DMS79 treated with DMSO at 0.1 percent for 48 hours (cell line): ENCODE measurements at regions not wholly inside any gene's neighbourhood (a gene's known extent, or its start where the extent isn't known, plus 50 kb on each side); places are given as distances from the start of the nearest gene placed in this dataset.

ENCODE experiments used
- DNase-seq: peaks from one replicate; lab custom pipeline; 2025; lab: John Stamatoyannopoulos, UW

DNA sequence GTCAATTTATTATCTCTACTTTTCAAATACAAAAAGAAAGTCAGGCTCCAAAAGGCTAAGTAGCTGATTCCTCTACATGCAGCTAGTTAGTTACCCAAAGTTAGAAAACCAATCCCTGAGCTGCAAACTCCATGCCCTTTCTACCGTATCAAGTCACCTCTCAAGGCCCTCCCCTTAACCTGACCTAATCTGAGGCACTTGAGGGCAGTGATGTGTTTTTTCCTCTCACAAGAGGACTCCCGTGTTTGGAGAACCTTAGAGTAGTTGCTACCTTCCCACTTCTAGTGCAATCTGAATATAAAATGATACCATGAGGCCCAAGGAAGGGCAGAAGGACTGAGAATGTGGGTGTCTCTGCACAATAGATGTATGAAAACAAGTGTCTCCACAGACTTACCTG lies 907.9 kb upstream of the CELF4 start:
- no peak for DNase-seq

DNA sequence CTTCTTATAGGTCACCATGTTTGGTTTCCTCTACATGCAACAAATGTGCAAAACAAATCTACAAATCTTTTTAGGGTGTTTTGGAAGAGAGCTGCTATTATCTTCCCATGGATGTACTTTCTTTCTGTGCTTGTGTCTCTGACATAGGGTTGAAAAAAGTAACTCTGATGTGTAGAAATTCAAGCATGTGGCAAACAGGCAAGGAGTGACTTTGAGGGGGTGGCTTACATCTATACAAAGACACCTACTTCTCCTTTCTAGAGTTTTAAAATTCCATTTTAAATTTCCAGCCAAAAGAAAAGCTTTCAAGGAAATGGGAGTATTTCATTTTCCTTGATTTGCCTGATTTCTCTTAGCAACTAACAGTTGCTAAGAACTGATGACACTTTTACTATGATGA lies 904.8 kb upstream of the CELF4 start:
- DNase-seq = no peak

DNA sequence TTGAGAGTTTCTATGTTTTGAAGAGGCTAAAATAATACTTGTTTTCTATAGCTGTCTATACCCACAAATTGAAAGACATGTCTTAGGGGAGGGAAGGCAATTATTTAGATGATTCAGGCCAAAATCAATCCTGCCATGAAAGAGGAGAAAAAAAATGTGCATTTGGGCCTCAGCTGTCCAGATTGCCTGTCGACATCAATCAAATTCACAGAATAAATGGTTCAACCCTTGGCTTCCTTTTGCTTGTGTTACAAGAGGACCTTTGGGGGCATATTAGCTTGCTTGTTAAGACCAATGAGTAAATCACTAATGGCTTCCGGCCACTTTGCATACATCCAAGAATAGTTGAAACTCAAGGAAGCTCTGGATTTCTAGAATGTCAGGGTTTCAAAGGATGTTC lies 900.8 kb upstream of the CELF4 start:
- DNase-seq = no peak

DNA sequence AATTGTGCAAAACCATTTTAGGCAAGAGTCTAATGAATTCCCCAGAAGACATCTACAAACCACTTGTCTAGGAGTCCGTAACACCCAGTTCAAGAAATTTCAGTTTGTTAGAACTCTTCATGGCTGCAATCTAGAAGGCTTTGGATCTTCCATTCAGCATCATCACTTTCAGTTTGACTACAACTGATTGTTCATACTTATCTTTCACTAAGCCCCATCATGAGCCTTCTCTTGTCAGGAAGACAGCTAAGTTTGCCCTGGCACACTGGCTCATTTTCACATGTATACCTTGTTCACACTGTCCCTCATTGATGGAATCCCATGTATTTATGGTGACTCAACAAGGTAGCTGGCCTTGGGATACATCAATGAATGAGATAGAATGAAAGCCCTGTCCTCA lies 898.4 kb upstream of the CELF4 start:
- DNase-seq = no peak

DNA sequence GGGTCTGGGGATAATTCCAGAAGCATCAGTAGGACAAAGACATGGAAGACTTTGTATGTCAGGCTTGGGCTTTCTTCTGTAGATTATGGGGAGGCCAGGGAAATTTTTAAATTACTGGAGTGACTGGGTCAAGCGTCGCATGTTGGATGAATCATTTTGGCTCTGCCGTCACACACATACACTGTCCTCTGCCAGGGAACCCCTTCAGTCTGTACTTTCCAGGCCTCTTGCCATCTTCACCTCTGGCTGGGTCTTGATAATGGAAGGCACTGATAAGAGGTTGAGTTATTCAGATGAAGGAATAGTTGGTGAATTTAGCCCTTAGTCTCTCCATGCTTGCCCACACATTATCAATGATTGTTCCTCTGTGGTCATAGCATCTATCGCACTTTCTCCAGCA lies 895.1 kb upstream of the CELF4 start:
- DNase-seq = no peak

DNA sequence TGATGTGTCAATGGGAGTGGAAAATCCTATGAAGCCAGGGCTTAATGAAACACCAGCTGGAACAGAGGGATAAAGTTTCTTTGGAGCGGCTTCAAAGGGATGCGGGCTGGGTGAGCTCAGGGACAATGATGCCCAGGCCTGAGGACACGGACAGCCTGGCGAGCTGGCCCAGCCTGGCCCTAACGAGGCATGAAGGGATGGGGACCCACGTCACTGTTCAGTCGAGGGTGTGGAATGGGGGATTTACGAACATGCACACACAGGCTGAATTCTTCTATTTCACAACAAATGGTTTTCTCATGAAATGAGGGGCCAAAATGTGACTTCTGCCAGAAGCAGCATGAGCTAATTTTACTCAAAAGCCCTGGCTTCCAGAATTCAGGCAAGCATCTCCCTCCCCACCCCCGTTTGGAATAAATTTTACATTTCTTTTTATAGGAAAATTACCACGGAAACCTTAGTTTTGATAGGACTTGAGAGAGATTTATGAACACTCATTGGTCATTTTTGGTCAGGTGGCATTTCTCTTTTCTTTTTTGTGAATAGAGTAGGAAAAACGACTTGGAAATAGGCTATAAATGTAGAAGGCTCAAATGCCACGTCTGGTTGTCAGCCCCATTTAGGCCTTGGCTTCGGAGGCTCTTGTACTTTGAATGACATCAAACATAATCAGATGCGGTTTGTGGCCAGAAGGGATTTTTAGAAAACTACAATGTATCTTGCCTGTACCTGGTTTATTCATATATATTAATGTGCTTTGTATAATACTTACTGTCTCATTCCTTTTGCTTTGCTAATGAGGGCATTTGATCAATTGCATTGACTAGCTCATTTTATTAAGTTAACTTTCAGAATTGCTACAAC lies 893.8 kb upstream of the CELF4 start:
- no peak for DNase-seq

DNA sequence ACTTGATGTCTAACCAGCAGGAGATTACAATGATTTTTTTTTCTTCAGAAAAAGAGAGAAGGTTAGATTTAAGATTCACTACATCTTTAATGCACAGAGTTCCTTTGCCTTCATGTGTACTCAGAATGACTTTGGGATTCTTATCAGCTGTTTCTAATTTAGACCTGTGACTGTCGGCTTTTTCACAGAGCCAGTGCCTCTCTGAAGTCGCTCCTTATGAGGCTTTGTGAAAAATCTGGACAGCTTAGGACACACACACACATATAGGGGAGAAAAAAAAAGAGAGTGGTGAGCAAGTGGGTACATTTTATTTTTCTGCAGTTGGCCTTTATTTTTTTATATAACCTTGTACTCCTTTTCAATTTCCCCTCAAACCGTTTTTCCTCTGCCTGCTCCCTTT lies 893.1 kb upstream of the CELF4 start:
- no peak for DNase-seq

DNA sequence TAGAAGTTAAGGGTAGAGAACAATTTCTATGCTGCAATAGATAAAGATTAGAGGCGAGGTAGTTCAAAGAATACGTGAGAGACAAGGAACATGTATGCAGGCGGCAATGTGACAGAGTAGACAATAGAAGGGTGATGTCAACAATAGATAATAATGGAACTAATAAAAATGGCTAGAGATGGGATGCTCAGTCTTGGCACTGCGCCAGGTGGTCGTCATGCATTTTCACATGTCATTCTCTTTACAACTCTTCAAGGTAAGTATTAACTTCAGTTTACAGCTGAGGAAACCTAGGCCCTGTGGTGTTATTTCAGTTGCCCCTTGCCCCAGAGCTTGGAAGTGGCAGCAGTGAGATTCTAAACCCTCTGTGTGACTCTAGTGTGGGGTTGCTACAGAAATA lies 890.7 kb upstream of the CELF4 start:
- no peak for DNase-seq

DNA sequence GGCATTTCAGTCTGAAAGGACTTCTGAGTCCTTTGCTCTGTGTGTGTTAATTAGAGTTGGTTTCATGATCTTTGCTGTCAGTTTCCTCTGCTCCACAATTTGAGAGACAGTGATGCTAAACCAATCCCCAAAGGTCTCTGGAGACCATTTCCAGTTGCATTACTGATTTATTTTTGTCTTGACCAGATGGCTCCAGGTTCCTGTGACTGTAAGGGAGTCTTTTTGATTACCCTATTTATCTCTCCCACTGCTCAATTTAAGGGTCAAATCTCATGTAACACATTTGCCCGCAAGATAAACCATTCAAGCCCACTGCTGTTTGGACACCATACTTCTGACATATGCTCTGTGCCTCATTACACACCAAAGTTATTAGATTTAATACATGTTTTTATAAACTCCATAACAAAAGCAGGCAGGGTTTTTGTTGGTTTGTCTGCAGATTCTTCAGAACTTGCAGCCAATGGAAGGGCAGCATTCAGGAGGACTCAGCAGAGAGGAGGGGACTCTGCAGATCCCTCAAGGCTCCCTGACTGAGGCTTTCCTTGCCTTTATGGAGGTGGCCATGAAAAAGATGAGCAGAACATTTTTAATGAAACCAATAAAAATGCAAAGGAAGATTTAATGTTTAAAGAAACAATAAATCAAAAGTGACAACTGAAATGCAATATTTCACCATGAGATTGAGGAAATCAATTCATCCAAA lies 889.3 kb upstream of the CELF4 start:
- no peak for DNase-seq

DNA sequence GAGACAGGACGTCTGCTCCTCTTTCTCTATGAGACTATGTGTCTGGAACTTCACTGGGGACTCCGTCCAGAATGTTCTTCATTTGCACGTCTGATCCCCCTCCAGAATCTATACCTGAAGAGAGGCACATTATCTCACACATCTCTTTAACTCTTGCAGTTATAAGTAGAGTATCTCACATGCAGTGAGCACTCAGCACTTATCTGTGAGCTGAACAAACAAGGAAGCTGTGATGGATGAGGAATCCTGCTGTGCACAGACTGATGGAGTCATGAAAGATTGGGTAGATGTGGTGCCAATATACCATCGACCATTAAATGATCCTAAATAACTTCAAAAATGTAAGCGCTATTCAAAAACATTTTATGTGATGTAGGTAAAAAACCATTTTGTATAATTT lies 888.3 kb upstream of the CELF4 start:
- DNase-seq = peak; percentile 69

DNA sequence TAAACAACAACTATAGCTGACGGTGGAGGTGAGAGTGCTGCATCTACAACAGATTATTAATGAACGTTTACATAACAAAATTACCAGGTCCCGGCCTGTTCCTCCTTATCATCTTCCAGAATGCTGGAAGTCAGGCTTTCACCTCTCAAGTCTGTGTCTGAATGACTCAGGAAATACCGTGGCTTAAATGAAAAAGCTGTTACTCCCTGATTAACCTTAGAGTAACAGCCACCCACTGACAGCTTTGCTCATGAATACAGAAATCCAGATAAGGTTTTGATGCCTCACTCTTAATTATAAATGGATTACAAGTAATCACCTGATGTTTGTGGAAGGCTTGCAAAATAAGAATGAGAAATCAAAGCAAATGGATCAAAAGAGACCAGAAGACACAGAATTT lies 885.3 kb upstream of the CELF4 start:
- no peak for DNase-seq

DNA sequence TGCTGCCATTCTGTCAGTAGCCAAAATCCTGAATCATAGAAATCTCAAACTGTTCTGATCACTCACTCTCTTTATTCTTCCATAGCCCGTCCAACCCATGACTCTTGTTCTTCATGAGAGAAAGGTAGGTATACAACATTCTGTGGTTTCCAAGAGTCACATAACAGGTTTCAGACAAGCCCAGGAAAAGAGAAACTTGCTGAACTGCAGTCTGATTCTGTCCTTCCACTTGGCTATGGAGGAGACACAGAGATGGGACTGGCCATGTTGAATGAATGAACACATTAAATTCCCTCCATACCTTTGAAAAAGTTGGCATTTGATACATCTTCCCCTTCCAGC lies 880.2 kb upstream of the CELF4 start:
- no peak for DNase-seq

DNA sequence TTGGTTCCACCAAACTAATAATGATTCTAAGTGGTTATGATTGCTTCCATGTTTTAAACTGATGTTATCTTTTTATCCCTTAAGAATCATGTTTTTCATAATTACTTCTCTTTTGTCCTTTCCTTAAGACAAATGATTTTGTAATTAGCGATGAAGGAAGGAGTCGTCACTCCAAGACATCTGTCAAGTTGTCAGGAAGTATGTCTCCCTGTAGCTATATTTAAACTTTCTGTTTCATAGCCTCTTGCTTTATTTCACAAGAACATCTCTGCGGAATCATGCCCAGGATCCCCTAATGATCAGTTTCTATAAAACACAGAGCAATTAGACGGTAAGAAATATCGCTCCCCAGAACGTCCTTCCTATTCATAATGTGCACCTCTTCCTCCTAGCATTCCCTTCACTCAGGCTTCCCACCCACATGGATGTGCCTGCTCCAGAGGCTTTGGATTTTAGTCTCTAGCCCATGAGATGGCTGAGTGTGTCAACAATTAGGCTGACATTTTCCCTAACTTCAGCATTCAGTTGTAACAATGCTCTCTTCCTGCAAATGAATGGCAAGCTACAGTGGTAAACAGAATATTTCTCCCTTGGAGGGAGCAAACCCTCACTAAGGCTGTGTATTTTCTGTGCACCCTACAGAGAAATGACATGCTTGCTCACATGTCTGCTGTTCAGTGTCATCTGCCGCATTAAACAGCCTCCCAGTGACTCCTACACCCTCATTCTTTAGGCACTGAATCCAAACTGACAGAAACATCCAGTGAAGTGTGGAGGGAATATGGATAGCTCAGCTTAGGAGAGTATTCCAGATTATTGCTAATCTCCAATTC lies 879.6 kb upstream of the CELF4 start:
- DNase-seq = no peak

DNA sequence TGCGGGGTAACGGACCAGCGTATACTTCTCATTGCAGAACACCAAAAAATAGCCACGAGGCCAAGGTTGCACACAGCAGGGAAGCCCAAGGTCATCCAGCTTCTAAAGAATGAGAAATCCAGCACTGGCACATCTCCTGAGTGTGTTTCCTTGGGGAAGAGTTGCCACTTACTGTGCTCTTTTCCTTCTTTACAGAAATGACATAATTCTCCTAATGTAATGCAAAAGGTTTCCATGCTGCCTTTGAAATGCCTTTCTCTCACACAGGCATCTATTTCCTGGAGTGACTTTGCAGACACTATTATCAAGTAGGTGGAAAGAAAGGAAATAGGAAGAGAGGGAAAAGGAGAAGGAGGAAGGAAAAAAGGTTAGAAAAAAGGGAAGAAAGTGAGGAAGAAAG lies 862.1 kb upstream of the CELF4 start:
- no peak for DNase-seq

DNA sequence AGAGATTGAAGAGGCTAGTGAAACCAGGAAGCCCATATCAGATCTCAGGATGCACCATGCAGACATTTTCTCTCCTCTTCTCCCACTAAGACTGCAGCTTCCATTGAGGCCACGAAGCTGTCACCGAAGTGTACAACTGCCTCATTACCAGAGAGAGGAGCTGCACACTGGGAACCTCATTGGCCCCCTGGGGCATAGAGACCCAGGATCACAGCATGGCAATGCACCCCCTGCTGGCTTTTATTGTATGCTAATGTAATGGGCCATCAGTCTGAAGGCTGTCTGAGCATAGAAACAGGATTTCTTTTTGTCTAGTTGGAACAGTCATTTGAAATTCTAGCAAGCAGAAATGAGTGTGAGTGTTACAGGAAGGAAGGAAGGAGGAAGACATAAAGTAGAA lies 861.6 kb upstream of the CELF4 start:
- no peak for DNase-seq

DNA sequence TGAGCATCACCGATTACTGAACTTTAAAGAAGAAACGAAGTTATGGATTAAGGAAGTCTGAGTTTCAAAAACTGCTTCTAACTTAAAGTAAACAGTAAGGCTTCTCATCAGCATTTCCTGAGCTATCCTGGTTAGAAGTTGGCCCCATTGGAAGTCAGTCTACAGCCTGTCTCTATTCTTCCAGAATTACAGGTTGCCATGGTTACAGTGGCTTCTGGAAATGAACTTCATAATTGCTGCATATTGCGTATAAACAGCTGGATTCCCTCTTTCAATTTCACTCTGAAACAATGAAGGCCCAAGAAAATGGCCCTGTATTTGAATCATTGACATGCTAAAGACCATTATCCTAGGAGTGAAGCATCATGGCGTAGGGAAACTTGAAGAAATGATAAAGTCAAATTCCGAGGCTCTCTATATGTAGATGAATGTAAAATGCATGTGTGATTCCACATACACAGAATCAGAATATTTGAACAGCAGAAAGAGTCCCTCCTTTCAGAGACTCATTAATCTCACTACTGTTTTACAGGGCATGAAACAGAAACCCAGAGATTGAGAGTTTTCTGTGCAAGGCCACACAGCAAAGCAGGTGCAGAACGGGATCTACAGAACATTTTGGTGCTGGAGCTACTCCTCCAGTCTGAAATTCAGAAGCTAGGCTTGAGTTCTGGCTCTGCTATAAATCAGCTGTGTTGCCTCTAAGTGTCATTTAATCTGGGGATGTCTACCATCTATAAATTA lies 856.4 kb upstream of the CELF4 start:
- DNase-seq = no peak

DNA sequence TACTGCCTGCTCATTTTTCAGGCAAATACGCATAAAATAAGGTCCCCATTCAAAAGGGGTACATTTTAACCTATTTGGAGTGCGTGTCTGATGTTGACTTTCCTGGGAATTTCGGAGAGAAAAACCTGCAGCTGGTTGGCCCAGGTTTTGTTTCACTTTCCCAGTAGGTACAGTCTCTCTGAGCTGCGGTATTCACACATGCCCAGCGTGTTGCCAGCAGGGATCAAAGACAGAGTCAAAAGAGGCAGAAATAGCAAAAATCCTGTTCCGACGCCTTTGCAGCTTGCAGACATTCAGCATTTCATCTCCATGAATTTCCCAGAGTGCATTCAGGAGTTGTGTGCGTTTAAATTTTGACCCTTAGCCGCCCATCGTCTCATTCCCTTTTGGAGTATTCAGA lies 855.4 kb upstream of the CELF4 start:
- no peak for DNase-seq

DNA sequence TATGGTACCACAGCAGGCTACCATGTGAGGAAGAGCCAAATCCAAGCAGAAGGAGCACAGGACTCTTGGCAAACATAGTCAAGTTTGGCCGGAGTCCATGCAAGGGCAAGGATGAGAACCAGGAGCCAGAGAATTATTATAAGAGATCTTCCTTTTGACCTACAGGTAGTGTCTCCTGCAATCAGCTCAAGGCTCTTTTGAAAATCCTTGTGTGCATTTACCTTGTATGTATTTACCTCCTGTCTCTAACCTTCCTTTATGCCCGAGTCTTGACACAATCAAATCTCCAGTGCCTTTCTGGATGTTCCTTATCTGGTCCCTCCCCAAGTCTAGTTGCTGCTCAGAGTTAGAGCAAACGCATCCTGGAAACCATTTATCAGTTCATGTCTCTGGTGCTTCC lies 855.0 kb upstream of the CELF4 start:
- DNase-seq = no peak

DNA sequence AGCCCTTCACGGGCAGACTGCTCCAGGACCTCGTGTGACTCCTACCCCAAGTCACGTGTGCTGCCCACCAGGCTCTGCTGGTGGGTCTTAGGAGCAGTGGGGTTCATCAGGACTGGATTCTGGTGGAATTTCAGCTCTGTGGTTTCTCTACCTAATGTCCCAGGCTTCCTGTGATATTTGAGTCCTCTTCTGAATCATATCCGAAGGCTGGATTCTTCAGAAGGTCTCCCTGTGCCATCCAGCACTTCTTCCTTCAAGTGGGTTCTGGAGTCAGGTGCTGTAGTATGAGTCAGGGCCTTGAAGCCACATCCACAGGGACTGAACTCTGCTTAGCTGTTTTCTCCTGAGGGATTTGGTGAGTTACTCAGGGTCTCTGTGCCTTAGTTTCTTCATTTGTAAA lies 850.2 kb upstream of the CELF4 start:
- DNase-seq = no peak

DNA sequence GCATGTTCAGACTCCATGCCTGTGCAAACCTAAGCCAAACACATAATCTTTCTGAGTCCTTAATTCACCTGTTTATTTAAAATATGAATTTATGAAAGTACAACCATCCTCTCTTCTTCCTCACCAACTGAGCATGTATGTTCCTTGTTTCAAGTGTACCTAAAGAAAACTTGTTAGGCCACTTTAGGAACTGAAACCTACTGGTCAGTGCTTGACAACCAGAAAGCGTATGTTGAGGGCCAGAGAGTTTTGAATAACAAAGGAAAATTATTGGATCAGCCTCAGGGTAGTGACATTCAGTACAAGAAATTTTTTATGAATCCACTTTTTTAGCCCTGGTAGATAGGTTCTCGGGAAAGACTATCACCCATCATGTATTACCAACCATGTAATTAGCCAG lies 847.6 kb upstream of the CELF4 start:
- peak; percentile 17 for DNase-seq

DNA sequence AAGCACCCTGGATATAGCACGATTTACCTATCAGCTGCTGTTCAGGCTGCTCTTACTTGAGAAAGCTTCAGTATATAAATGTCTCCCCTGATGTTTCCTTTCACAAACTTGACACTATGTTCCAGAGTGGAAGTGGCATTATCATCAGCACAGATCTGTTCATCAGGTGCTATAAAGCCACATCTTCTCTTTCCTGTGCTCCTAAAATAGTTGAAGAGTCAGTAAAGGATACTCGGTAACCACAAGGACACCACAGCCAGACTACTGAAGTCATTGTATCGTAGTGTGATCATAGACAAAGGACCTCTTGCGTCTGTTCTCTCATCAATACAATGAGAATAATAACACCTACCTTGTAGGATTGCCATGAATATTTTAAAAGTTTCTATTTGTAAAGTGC lies 841.0 kb upstream of the CELF4 start:
- DNase-seq = no peak

DNA sequence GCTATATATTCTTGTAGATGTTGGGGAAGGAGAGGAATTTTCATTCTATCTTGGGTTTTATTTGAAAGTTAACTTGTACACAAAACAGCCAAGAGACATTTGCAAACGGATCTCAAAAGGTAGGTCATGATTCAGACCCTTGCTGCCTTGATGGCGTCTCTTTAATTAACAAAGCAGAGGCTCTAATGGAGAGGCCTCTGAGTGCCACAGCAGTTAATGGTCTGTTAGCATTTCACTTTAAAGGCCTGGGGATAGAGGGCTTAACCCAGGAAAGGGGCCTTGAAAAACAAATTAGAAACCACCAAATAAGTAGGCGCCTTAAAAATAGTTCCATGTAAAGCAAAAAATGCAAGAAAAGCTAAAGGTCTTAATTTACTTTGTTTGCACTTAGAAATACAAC lies 836.9 kb upstream of the CELF4 start:
- DNase-seq = no peak
